ENCODE measurements at regions not wholly inside any gene's neighbourhood (a gene's known extent, or its start where the extent isn't known, plus 50 kb on each side); places are given as distances from the start of the nearest gene placed in this dataset.

- TF ChIP-seq CTCF (IDR thresholded peaks at IDR 0.05): no peak
- Mint-ChIP-seq H3K27ac (no peak overlapping the region), H3K36me3 (ENCODE audit: low read depth) (no peaks in the 10 kb centered on the region), H3K4me3 (no peak overlapping the region), H3K9me3 (no peaks in the 10 kb centered on the region), H3K27me3 (ENCODE audit: low read depth, poor library complexity) (peaks cover 4% of the 10 kb centered on the region), H3K4me1 (peaks cover 5% of the 10 kb centered on the region)
- DNase-seq: no peak
Measured at GRCh38 chr9:108160706-108161355, 671.3 kb upstream of the KLF4 start.

DNA sequence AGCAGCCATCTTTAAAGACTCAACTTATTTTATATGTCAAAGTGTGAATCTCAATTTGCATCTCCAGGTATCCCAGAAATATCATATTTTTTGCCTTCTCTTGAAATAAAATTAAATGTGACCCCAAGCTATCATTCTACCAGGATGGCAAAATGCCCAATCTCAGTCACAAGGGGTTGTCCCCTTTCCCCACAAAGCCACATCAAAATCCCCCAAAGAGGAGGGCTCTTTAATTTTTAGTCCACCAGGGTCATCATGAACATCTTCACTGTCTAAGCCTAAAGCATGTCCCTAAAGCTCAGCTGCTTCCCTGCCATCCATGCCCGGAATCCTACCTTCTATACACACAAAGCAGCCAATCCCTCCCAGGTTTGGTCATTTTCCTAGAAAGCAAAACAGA lies 670.5 kb upstream of the KLF4 start:
- Mint-ChIP-seq H3K9me3 (no peaks in the 10 kb centered on the region), H3K27ac (no peak overlapping the region), H3K27me3 (ENCODE audit: low read depth, poor library complexity) (peaks cover 4% of the 10 kb centered on the region), H3K4me3 (no peak overlapping the region), H3K4me1 (peaks cover 5% of the 10 kb centered on the region), H3K36me3 (ENCODE audit: low read depth) (no peaks in the 10 kb centered on the region)
- DNase-seq: no peak
- TF ChIP-seq CTCF (IDR thresholded peaks at IDR 0.05): no peak

- Mint-ChIP-seq H3K4me3 (no peak overlapping the region), H3K4me1 (peaks cover 2% of the 10 kb centered on the region), H3K27me3 (ENCODE audit: low read depth, poor library complexity) (peaks cover 4% of the 10 kb centered on the region), H3K36me3 (ENCODE audit: low read depth) (no peaks in the 10 kb centered on the region), H3K27ac (no peak overlapping the region), H3K9me3 (no peaks in the 10 kb centered on the region)
- TF ChIP-seq CTCF (IDR thresholded peaks at IDR 0.05): no peak
- no peak for DNase-seq
Measured at GRCh38 chr9:108158236-108158995, 668.8 kb upstream of the KLF4 start.

DNA sequence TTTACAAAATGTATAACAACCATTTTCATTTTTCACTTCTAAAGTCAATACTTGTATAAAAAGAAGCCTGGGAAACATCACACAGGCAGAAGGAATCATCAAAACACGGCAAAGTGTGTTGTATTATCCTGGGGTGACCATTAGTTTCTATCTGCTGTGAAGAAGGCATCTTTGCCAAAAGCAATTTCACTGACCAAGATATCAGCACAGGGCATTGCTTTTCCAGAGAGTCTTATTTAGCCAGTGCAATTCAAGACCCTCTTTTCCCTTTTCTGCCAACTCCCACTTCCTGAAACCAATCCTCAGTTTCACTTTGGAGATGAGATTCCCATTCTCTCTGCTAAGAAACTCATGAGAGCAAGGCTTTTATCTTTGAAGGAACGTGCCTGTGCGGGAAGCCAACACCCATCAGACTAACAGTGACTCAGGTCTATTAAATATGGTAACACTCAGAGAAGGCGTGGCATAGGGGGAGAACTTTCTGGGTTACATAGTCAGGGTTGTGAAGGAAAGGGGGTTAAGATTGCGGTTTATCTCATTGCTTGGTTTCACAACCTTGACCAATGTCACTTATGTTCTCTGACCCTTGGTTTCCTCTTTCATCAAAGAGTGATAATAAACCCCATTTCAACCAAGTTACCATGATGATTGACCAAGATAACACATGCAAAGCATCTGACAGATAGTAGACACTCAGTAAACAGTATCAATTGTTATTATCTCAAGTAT lies 666.9 kb upstream of the KLF4 start:
- Mint-ChIP-seq H3K4me3 (no peak overlapping the region), H3K27ac (no peak overlapping the region), H3K9me3 (no peaks in the 10 kb centered on the region), H3K27me3 (ENCODE audit: low read depth, poor library complexity) (peaks cover 4% of the 10 kb centered on the region), H3K36me3 (ENCODE audit: low read depth) (no peaks in the 10 kb centered on the region), H3K4me1 (no peaks in the 10 kb centered on the region)
- no peak for DNase-seq
- TF ChIP-seq CTCF (IDR thresholded peaks at IDR 0.05): no peak

GRCh38 chr9:108153416-108153815 lies 663.8 kb upstream of the KLF4 start:
- H3K4me3 Mint-ChIP-seq: no peak overlapping the region
- TF ChIP-seq CTCF (IDR thresholded peaks at IDR 0.05): no peak
- H3K9me3 Mint-ChIP-seq: no peaks in the 10 kb centered on the region
- H3K36me3 Mint-ChIP-seq (ENCODE audit: low read depth): no peaks in the 10 kb centered on the region
- DNase-seq: no peak
- no peak overlapping the region for H3K27ac Mint-ChIP-seq
- H3K4me1 Mint-ChIP-seq: no peaks in the 10 kb centered on the region
- no peaks in the 10 kb centered on the region for H3K27me3 Mint-ChIP-seq (ENCODE audit: low read depth, poor library complexity)

Data from nephron progenitor cell (in vitro differentiated cells).